ENCODE measurements at regions not wholly inside any gene's neighbourhood (a gene's known extent, or its start where the extent isn't known, plus 50 kb on each side); places are given as distances from the start of the nearest gene placed in this dataset.

- no peak for DNase-seq (ENCODE audit: extremely low read depth, low read depth)
- H3K4me3 ChIP-seq (replicated peaks; ENCODE audit: low read depth, low read length) = no peak overlapping the region
- no peak for TF ChIP-seq CTCF (IDR thresholded peaks at IDR 0.05; ENCODE audit: low read depth, low read length, missing control alignments)
Observed at GRCh38 chr15:39468828-39469227, 112.1 kb upstream of the THBS1 start.

DNA sequence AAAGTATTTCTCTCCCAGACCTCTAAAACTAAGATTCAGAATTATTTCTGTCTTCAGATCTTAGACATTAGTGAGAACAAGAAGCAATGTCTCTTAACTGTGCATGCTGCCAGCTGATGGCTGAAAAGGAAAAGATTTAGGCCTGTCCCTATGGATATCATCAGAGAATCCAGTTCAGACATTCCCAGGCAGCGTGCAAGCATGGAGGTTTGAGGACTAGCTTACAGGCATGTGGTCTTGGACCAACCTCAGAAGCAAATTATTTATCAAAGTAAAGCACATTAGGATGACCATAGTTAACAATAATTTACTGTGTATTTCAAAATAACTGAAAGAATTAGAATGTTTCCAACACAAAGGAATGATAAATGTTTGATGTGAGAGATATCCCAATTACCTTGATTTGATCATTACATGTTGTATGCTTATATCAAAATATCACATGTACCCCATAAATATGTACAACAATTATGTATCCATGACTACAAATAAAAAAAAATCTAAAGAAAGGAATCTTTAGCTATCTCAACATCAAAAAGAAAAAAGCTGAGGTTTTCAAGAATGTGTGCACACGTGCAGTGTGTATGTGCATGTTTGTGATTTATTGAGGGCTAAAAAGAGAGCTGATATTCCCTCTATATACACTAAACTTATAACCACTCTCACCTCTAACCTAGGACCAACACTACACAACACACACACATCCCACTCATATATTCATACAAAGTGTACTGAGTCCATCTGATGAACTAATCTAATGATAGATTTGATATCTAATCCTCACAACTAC, 108.9 kb upstream of the THBS1 start:
- H3K4me3 ChIP-seq (replicated peaks; ENCODE audit: low read depth, low read length) = no peak overlapping the region
- no peak for DNase-seq (ENCODE audit: extremely low read depth, low read depth)
- TF ChIP-seq CTCF (IDR thresholded peaks at IDR 0.05; ENCODE audit: low read depth, low read length, missing control alignments) = no peak

GRCh38 chr15:39472621-39473297, 108.1 kb upstream of the THBS1 start:
- H3K4me3 ChIP-seq (replicated peaks; ENCODE audit: low read depth, low read length) = no peak overlapping the region
- no peak for TF ChIP-seq CTCF (IDR thresholded peaks at IDR 0.05; ENCODE audit: low read depth, low read length, missing control alignments)
- DNase-seq (ENCODE audit: extremely low read depth, low read depth) = peak; percentile 99

DNA sequence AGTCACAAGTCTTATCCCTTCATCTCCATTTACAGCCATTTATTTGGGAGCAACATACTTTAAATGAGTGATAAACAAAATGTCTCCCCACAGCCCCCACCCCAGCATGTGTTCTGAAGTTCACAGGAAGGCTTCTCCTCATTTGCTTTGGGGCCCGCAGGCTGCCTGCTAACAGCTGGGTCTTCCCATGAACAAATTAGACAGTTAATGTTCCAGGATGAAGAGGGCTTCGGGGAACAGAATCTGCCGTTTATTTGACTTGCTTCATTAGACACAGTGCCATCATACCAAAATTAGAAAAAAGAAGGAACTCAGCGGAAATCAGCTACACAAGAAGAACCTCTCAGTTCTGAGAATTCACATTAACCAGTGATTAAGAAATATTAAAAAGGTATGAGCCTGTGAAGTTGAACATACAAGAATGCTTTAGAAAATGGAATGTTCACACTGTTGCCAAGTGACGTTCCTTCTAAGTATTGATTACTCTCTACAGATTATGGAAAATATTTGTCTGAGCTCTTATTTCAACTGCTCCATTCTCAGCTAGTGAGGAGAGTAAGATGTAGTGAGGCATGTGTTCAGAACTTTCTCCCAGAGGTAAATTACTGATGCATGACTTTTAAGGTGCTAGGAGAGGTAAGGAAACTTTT, 107.5 kb upstream of the THBS1 start:
- no peak for DNase-seq (ENCODE audit: extremely low read depth, low read depth)
- no peak overlapping the region for H3K4me3 ChIP-seq (replicated peaks; ENCODE audit: low read depth, low read length)

DNA sequence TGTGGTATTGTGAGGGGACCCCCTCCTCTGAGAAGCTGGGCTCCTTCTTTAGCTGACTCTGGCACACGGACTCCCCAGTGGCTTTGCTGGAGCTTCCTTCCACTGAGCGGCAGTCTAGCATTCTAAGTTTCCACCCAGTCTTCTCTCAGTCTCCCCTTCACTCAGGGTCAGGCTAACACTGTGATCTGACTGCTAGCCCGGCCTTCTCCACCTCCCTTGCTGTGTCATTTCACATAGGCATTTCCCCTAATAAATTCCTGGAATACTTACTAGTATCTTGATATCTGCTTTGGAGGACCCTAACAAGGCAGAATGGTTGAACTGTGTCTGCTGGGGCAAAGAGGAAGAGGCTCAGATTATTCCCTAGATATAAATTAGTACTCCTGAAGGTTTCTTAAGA, 106.2 kb upstream of the THBS1 start:
- no peak for TF ChIP-seq CTCF (IDR thresholded peaks at IDR 0.05; ENCODE audit: low read depth, low read length, missing control alignments)
- DNase-seq (ENCODE audit: extremely low read depth, low read depth) = no peak
- H3K4me3 ChIP-seq (replicated peaks; ENCODE audit: low read depth, low read length) = no peak overlapping the region

More for the DNA sequence above, 107.5 kb upstream of the THBS1 start:
- no peak for TF ChIP-seq CTCF (IDR thresholded peaks at IDR 0.05; ENCODE audit: low read depth, low read length, missing control alignments)

DNA sequence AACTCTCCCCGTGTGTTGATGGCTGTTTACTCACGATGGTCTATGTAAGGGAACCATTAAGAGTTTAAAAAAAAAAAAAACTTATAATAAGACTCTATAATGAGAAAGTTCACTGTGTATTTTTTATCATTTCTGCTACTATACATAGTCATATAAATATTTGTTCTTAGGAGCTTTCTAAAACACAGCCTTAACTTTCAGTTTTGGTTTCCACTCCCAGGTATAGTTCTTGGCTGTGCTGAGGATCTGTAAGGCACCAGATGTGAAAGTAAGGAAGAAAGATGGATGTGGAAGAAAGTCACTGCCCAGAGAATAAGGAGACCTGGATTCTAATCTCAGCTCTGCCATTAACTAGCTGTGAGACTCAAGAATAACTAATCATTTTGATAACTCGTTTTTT, 101.9 kb upstream of the THBS1 start:
- no peak for DNase-seq (ENCODE audit: extremely low read depth, low read depth)
- no peak overlapping the region for H3K4me3 ChIP-seq (replicated peaks; ENCODE audit: low read depth, low read length)
- TF ChIP-seq CTCF (IDR thresholded peaks at IDR 0.05; ENCODE audit: low read depth, low read length, missing control alignments) = no peak

Measured in HFF-Myc (cell line).